ENCODE measurements at regions not wholly inside any gene's neighbourhood (a gene's known extent, or its start where the extent isn't known, plus 50 kb on each side); places are given as distances from the start of the nearest gene placed in this dataset.
"Not testable (repeated sequence)": the region's sequence is repeated elsewhere in the genome, so short reads cannot be mapped to it uniquely, and the experiment has no call there.

DNA sequence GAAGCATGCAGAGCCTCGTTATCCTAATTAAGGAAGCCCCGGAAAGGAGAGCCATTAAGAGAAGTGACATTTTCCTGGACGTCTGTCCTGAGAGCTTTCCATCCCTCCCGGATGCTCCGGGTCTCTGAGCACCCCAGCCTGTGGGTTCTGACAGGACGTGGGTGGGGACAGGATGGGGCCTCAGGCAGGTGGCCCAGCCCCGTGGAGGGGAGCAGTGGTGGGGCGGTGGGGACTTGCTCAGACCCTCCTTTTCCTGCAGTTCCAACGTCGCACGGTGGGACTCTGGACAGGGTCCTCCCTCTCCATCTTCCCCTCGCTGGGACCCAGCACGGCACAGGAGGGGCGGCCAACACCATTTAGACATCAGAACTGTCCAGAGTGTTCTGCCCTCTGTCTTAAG, 262.9 kb downstream of the ADGRD1 start:
- TF ChIP-seq, protein P1, sequence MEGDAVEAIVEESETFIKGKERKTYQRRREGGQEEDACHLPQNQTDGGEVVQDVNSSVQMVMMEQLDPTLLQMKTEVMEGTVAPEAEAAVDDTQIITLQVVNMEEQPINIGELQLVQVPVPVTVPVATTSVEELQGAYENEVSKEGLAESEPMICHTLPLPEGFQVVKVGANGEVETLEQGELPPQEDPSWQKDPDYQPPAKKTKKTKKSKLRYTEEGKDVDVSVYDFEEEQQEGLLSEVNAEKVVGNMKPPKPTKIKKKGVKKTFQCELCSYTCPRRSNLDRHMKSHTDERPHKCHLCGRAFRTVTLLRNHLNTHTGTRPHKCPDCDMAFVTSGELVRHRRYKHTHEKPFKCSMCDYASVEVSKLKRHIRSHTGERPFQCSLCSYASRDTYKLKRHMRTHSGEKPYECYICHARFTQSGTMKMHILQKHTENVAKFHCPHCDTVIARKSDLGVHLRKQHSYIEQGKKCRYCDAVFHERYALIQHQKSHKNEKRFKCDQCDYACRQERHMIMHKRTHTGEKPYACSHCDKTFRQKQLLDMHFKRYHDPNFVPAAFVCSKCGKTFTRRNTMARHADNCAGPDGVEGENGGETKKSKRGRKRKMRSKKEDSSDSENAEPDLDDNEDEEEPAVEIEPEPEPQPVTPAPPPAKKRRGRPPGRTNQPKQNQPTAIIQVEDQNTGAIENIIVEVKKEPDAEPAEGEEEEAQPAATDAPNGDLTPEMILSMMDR (IDR thresholded peaks at IDR 0.05): not testable (repeated sequence)
- TF ChIP-seq POLR2A (IDR thresholded peaks at IDR 0.05): not testable (repeated sequence)
